ENCODE measurements at regions not wholly inside any gene's neighbourhood (a gene's known extent, or its start where the extent isn't known, plus 50 kb on each side); places are given as distances from the start of the nearest gene placed in this dataset.
A peak's percentile ranks its signal among the peaks of the same experiment; 100 is the strongest.

GRCh38 chr16:73337373-73338296, 289.7 kb upstream of the ZFHX3 start:
- no peaks in the 10 kb centered on the region for H3K79me2 ChIP-seq (ENCODE audit: insufficient read depth)
- no peak overlapping the region for H3K4me3 ChIP-seq (ENCODE audit: low read depth in 2 of 2, low read length in 1 of 2)
- H3K9ac ChIP-seq = no peak overlapping the region
- no peak overlapping the region for H3K27ac ChIP-seq (ENCODE audit: low read depth in 2 of 2, low read length in 1 of 2)
- no peak overlapping the region for H3K4me2 ChIP-seq
- H4K20me1 ChIP-seq (ENCODE audit: insufficient read depth) = no peaks in the 10 kb centered on the region
- H2AFZ ChIP-seq (ENCODE audit: low read depth) = no peak overlapping the region
- WGBS (ENCODE audit: low lambda C conversion rate) = 53% methylated on average over 11 of the region's 11 CpGs
- CTCF ChIA-PET = no interaction called here
- H3F3A ChIP-seq (replicated peaks; ENCODE audit: insufficient read depth) = no peaks in the 10 kb centered on the region
- no peaks in the 10 kb centered on the region for H3K9me3 ChIP-seq
- H3K9me2 ChIP-seq = no peaks in the 10 kb centered on the region
- no peak for TF ChIP-seq MXI1 (IDR thresholded peaks at IDR 0.05; ENCODE audit: low read depth, low read length)
- no peak for TF ChIP-seq GABPA (IDR thresholded peaks at IDR 0.05; ENCODE audit: low read depth)
- TF ChIP-seq FOXM1 (IDR thresholded peaks at IDR 0.05; ENCODE audit: low read depth) = no peak
- TF ChIP-seq NRF1 (IDR thresholded peaks at IDR 0.05; ENCODE audit: low read depth, low read length) = no peak
- no peak for TF ChIP-seq CHD2 (IDR thresholded peaks at IDR 0.05; ENCODE audit: low read length, partially characterized antibody)
- TF ChIP-seq SIN3A (IDR thresholded peaks at IDR 0.05; ENCODE audit: borderline replicate concordance, low read depth, low read length) = no peak
- no peak for TF ChIP-seq FOXJ3 (CRISPR knock-in tag; IDR thresholded peaks at IDR 0.05)
- TF ChIP-seq TAF1 (IDR thresholded peaks at IDR 0.05; ENCODE audit: borderline replicate concordance, low read depth, low read length) = no peak
- TF ChIP-seq USF2 (IDR thresholded peaks at IDR 0.05; ENCODE audit: borderline replicate concordance, low read depth, low read length) = no peak
- POLR2A ChIA-PET = no interaction called here
- no peak for DNase-seq
- H3K27me3 ChIP-seq (ENCODE audit: insufficient read depth) = no peaks in the 10 kb centered on the region
- H3K4me1 ChIP-seq (ENCODE audit: control insufficient read depth in 1 of 2, insufficient read depth in 2 of 2, low read depth in 1 of 2, low read length in 1 of 2) = peaks cover 0 to 4% of the 10 kb centered on the region in 2 experiments; a peak in 1 of 4 replicates
- no peaks in the 10 kb centered on the region for H3K36me3 ChIP-seq (replicated peaks in 1 of 2; ENCODE audit: control insufficient read depth in 1 of 2, insufficient read depth in 2 of 2, low read length in 1 of 2)

- CTCF ChIA-PET = no interaction called here
- Histone ChIP-seq H3K36me3 (replicated peaks in 1 of 2; ENCODE audit: control insufficient read depth in 1 of 2, insufficient read depth in 2 of 2, low read length in 1 of 2) (no peaks in the 10 kb centered on the region), H3F3A (replicated peaks; ENCODE audit: insufficient read depth) (no peaks in the 10 kb centered on the region), H3K9me3 (no peaks in the 10 kb centered on the region), H3K27me3 (ENCODE audit: insufficient read depth) (no peaks in the 10 kb centered on the region), H3K27ac (ENCODE audit: low read depth in 2 of 2, low read length in 1 of 2) (no peak overlapping the region), H3K79me2 (ENCODE audit: insufficient read depth) (no peaks in the 10 kb centered on the region), H3K9ac (no peak overlapping the region), H3K4me1 (ENCODE audit: control insufficient read depth in 1 of 2, insufficient read depth in 2 of 2, low read depth in 1 of 2, low read length in 1 of 2) (peaks cover 0 to 8% of the 10 kb centered on the region in 2 experiments; a peak in 1 of 4 replicates), H2AFZ (ENCODE audit: low read depth) (no peak overlapping the region), H3K4me3 (ENCODE audit: low read depth in 2 of 2, low read length in 1 of 2) (no peak overlapping the region), H3K4me2 (no peak overlapping the region), H4K20me1 (ENCODE audit: insufficient read depth) (no peaks in the 10 kb centered on the region), H3K9me2 (no peaks in the 10 kb centered on the region)
- TF ChIP-seq RAD21 (IDR thresholded peaks at IDR 0.05; ENCODE audit: low read length) = no peak
- TF ChIP-seq GATA2 (CRISPR knock-in tag; IDR thresholded peaks at IDR 0.05) = peak; percentile 76
- DNase-seq = peak; percentile 61
- POLR2A ChIA-PET = no interaction called here
- WGBS (ENCODE audit: low lambda C conversion rate) = 25% methylated on average over 15 of the region's 16 CpGs
Measured at GRCh38 chr16:73329358-73330286, 281.7 kb upstream of the ZFHX3 start.

Data from SK-N-SH (cell line).